BE2C (cell line): ENCODE measurements at regions not wholly inside any gene's neighbourhood (a gene's known extent, or its start where the extent isn't known, plus 50 kb on each side); places are given as distances from the start of the nearest gene placed in this dataset.

ENCODE experiments used
- DNase-seq: peaks from one replicate; pipeline ENCODE4 v3.0.0-alpha.2; 2020
- H3K27me3 ChIP-seq: fragments of 250-450 bp; sonication (Bioruptor Pico); 2 replicates; pipeline ENCODE4 v1.5.1; 2020; ENCODE audit warnings: mild to moderate bottlenecking
- H3K36me3 ChIP-seq: fragments of 250-450 bp; sonication (Bioruptor Pico); 2 replicates; pipeline ENCODE4 v1.5.1; 2020; ENCODE audit warnings: mild to moderate bottlenecking
- H3K4me1 ChIP-seq: fragments of 250-450 bp; sonication (Bioruptor Pico); 2 replicates; pipeline ENCODE4 v1.5.1; 2020
- H3K4me3 ChIP-seq: 2 replicates; pipeline ENCODE4 v1.5.1; 2011; ENCODE audit warnings: low read depth, low read length
- H3K9me3 ChIP-seq: fragments of 250-450 bp; sonication (Bioruptor Pico); 2 replicates; pipeline ENCODE4 v1.5.1; 2020
- CTCF ChIP-seq: IDR thresholded peaks from 2 replicates; pipeline ENCODE4 v1.5.1; 2012; ENCODE audit warnings: mild to moderate bottlenecking, low read depth, low read length

- H3K9me3 ChIP-seq = no peaks in the 10 kb centered on the region
- no peak for DNase-seq
- H3K27me3 ChIP-seq = no peaks in the 10 kb centered on the region
- no peaks in the 10 kb centered on the region for H3K36me3 ChIP-seq
- TF ChIP-seq CTCF = no peak
- no peaks in the 10 kb centered on the region for H3K4me1 ChIP-seq
- H3K4me3 ChIP-seq = no peak overlapping the region
These were observed 307.3 kb upstream of the IRX1 start for GRCh38 chr5:3288325-3288724.

- Histone ChIP-seq H3K36me3 (no peaks in the 10 kb centered on the region), H3K4me3 (no peak overlapping the region), H3K27me3 (no peaks in the 10 kb centered on the region), H3K4me1 (no peaks in the 10 kb centered on the region), H3K9me3 (no peaks in the 10 kb centered on the region)
- DNase-seq = no peak
- TF ChIP-seq CTCF = no peak
These were observed 308.1 kb upstream of the IRX1 start for GRCh38 chr5:3287516-3287915.

- Histone ChIP-seq H3K4me3 (no peak overlapping the region), H3K36me3 (no peaks in the 10 kb centered on the region), H3K9me3 (no peaks in the 10 kb centered on the region; the same call in 1 of the 2 replicates), H3K4me1 (no peaks in the 10 kb centered on the region), H3K27me3 (no peaks in the 10 kb centered on the region)
- no peak for DNase-seq
- TF ChIP-seq CTCF = no peak
These were observed 310.0 kb upstream of the IRX1 start for GRCh38 chr5:3285621-3286020.

GRCh38 chr5:3284506-3284905 lies 311.1 kb upstream of the IRX1 start:
- DNase-seq = no peak
- H3K36me3 ChIP-seq = no peaks in the 10 kb centered on the region
- no peak for TF ChIP-seq CTCF
- no peak overlapping the region for H3K4me3 ChIP-seq
- no peaks in the 10 kb centered on the region; the same call in 1 of the 2 replicates for H3K9me3 ChIP-seq
- H3K27me3 ChIP-seq = no peaks in the 10 kb centered on the region
- no peaks in the 10 kb centered on the region for H3K4me1 ChIP-seq

- no peaks in the 10 kb centered on the region; the same call in 1 of the 2 replicates for H3K9me3 ChIP-seq
- no peaks in the 10 kb centered on the region for H3K36me3 ChIP-seq
- no peak for TF ChIP-seq CTCF
- H3K27me3 ChIP-seq = no peaks in the 10 kb centered on the region
- DNase-seq = no peak
- H3K4me1 ChIP-seq = no peaks in the 10 kb centered on the region
- no peak overlapping the region for H3K4me3 ChIP-seq
These were observed 312.8 kb upstream of the IRX1 start for GRCh38 chr5:3282841-3283240.

GRCh38 chr5:3281366-3281765 lies 314.3 kb upstream of the IRX1 start:
- TF ChIP-seq CTCF = no peak
- H3K27me3 ChIP-seq = no peaks in the 10 kb centered on the region
- H3K9me3 ChIP-seq = no peaks in the 10 kb centered on the region; the same call in 1 of the 2 replicates
- H3K4me3 ChIP-seq = no peak overlapping the region
- DNase-seq = no peak
- H3K4me1 ChIP-seq = no peaks in the 10 kb centered on the region
- H3K36me3 ChIP-seq = no peaks in the 10 kb centered on the region
